H1 (cell line): ENCODE measurements at regions not wholly inside any gene's neighbourhood (a gene's known extent, or its start where the extent isn't known, plus 50 kb on each side); places are given as distances from the start of the nearest gene placed in this dataset.

Experiments
- CTCF ChIA-PET: fragments of 300-600 bp; sonication (Branson Sonifier 250); formaldehyde crosslinking; loops from one replicate; lab custom pipeline; 2021; ENCODE audit not compliant: partially characterized antibody; lab: Charles Lee
- POLR2A ChIA-PET: fragments of 300-600 bp; sonication (Branson Sonifier 250); formaldehyde crosslinking; loops from one replicate; lab custom pipeline; 2021; ENCODE audit warnings: inconsistent platforms; ENCODE audit not compliant: partially characterized antibody; lab: Charles Lee
- DNase-seq, 2 experiments: peaks; one replicate each; pipeline versions ENCODE4 v3.0.0 to v3.0.0-alpha.2; 2010 to 2022; ENCODE audit warnings: low spot score in 2 of 2, low read depth in 1 of 2, mixed read lengths in 1 of 2
- FAIRE-seq: peaks from 2 replicates; lab custom pipeline; 2011; peaks lifted over from hg19 to GRCh38; lab: Jason Lieb, UNC
- H2AFZ ChIP-seq: 2 replicates; pipeline ENCODE4 v1.8.1; 2012; ENCODE audit warnings: low read length, inconsistent platforms
- H2AK5ac ChIP-seq: 2 replicates; pipeline ENCODE4 v1.6.1; 2013; ENCODE audit warnings: low read depth, low read length
- H2BK120ac ChIP-seq: replicated peaks from 2 replicates; pipeline ENCODE3; 2013; ENCODE audit warnings: low read depth, low read length, inconsistent platforms
- H2BK12ac ChIP-seq: 2 replicates; pipeline ENCODE4 v1.6.1; 2013; ENCODE audit warnings: low read depth, low read length
- H2BK15ac ChIP-seq: 2 replicates; pipeline ENCODE4 v1.6.1; 2013; ENCODE audit warnings: low read length
- H2BK20ac ChIP-seq: 2 replicates; pipeline ENCODE4 v1.6.1; 2013; ENCODE audit warnings: low read length
- H2BK5ac ChIP-seq: 2 replicates; pipeline ENCODE4 v1.6.1; 2013; ENCODE audit warnings: low read depth, low read length
- H3K14ac ChIP-seq: 2 replicates; pipeline ENCODE4 v1.6.1; 2013; ENCODE audit warnings: inconsistent platforms; ENCODE audit not compliant: insufficient read length
- H3K18ac ChIP-seq: 2 replicates; pipeline ENCODE4 v1.6.1; 2013; ENCODE audit warnings: low read length; ENCODE audit errors: extremely low read depth
- H3K23ac ChIP-seq: 2 replicates; pipeline ENCODE4 v1.6.1; 2013; ENCODE audit warnings: inconsistent platforms; ENCODE audit not compliant: insufficient read length
- H3K23me2 ChIP-seq: 2 replicates; pipeline ENCODE4 v1.6.1; 2013; ENCODE audit warnings: low read depth, low read length
- H3K27ac ChIP-seq: 2 replicates; pipeline ENCODE4 v1.6.1; 2011; ENCODE audit warnings: low read depth, low read length, inconsistent platforms
- H3K27me3 ChIP-seq, 4 experiments: replicated peaks in 1 of 4; 1 replicate in 1 of 4; 2 replicates in 3 of 4; pipeline versions ENCODE4 v1.6.1 to v1.8.1; 2011 to 2013; ENCODE audit warnings: low read length in 3 of 4, mild to moderate bottlenecking in 3 of 4, inconsistent platforms in 2 of 4, mixed read lengths in 2 of 4, moderate library complexity in 1 of 4; ENCODE audit not compliant: control insufficient read depth in 3 of 4, insufficient read depth in 3 of 4; ENCODE audit errors: extremely low read depth in 1 of 4
- H3K36me3 ChIP-seq, 4 experiments: 2 replicates each; pipeline versions ENCODE4 v1.6.1 to v1.8.1; 2011 to 2013; ENCODE audit warnings: mild to moderate bottlenecking in 4 of 4, low read length in 3 of 4, moderate library complexity in 2 of 4, control low read depth in 1 of 4, inconsistent platforms in 1 of 4; ENCODE audit not compliant: insufficient read depth in 4 of 4, control insufficient read depth in 2 of 4
- H3K4ac ChIP-seq: replicated peaks from 2 replicates; pipeline ENCODE3; 2013; ENCODE audit warnings: low read length, low read depth, mixed read lengths, inconsistent platforms; ENCODE audit not compliant: insufficient read length
- H3K4me1 ChIP-seq, 4 experiments: replicated peaks in 1 of 4; 1 replicate in 1 of 4; 2 replicates in 3 of 4; pipeline versions ENCODE4 v1.6.1 to v1.8.1; 2011 to 2013; ENCODE audit warnings: low read length in 3 of 4, inconsistent platforms in 2 of 4, mixed read lengths in 1 of 4; ENCODE audit not compliant: insufficient read depth in 4 of 4, control insufficient read depth in 3 of 4
- H3K4me2 ChIP-seq, 2 experiments: 2 replicates each; pipeline versions ENCODE4 v1.6.1 to v1.8.1; 2011 to 2013; ENCODE audit warnings: low read depth in 2 of 2, low read length in 2 of 2, control low read depth in 1 of 2, inconsistent platforms in 1 of 2, mild to moderate bottlenecking in 1 of 2; ENCODE audit not compliant: insufficient read depth in 1 of 2
- H3K4me3 ChIP-seq, 4 experiments: fragments of 200-600, 300-600 bp in 1 of 4; sonication (generic), shearing (Covaris generic), sonication (Bioruptor Twin) in 1 of 4; 2 replicates each; pipeline versions ENCODE4 v1.5.1 to v1.8.1; 2011 to 2016; ENCODE audit warnings: low read length in 4 of 4, low read depth in 3 of 4, control low read depth in 2 of 4, inconsistent platforms in 2 of 4, mild to moderate bottlenecking in 2 of 4, mixed read lengths in 1 of 4, moderate library complexity in 1 of 4; ENCODE audit not compliant: insufficient read depth in 2 of 4; ENCODE audit errors: extremely low read depth in 1 of 4
- H3K56ac ChIP-seq: replicated peaks from 2 replicates; pipeline ENCODE3; 2013; ENCODE audit warnings: low read depth, mild to moderate bottlenecking, mixed read lengths, low read length, inconsistent platforms; ENCODE audit not compliant: insufficient read length
- H3K79me1 ChIP-seq: 2 replicates; pipeline ENCODE4 v1.6.1; 2013; ENCODE audit warnings: low read depth, low read length, control low read depth
- H3K79me2 ChIP-seq, 2 experiments: 2 replicates each; pipeline versions ENCODE4 v1.6.1 to v1.8.1; 2012 to 2013; ENCODE audit warnings: low read length in 2 of 2, mild to moderate bottlenecking in 2 of 2, inconsistent platforms in 1 of 2; ENCODE audit not compliant: insufficient read depth in 2 of 2, control insufficient read depth in 1 of 2
- H3K9ac ChIP-seq, 4 experiments: replicated peaks in 1 of 4; 1 replicate in 1 of 4; 2 replicates in 3 of 4; pipeline versions ENCODE4 v1.6.1 to v1.8.1; 2011 to 2013; ENCODE audit warnings: low read depth in 3 of 4, low read length in 3 of 4, control low read depth in 2 of 4, mild to moderate bottlenecking in 2 of 4, moderate library complexity in 2 of 4, inconsistent platforms in 1 of 4; ENCODE audit errors: extremely low read depth in 1 of 4
- H3K9me3 ChIP-seq, 2 experiments: 2 replicates each; pipeline versions ENCODE4 v1.6.1 to v1.8.1; 2012 to 2013; ENCODE audit warnings: mild to moderate bottlenecking in 2 of 2, moderate library complexity in 2 of 2, control low read depth in 1 of 2, inconsistent platforms in 1 of 2, low read depth in 1 of 2, low read length in 1 of 2, mixed read lengths in 1 of 2; ENCODE audit not compliant: insufficient read depth in 2 of 2
- H4K20me1 ChIP-seq, 2 experiments: replicated peaks in 1 of 2; 2 replicates each; pipeline versions ENCODE3 to v1.8.1; 2011 to 2013; ENCODE audit warnings: inconsistent platforms in 2 of 2, low read length in 2 of 2, mild to moderate bottlenecking in 1 of 2; ENCODE audit not compliant: insufficient read depth in 2 of 2, control insufficient read depth in 1 of 2
- H4K5ac ChIP-seq: 2 replicates; pipeline ENCODE4 v1.6.1; 2013; ENCODE audit warnings: low read length, low read depth, mixed read lengths, inconsistent platforms; ENCODE audit not compliant: insufficient read length
- H4K8ac ChIP-seq: 2 replicates; pipeline ENCODE4 v1.8.0; 2013; ENCODE audit warnings: mild to moderate bottlenecking, moderate library complexity, low read length, inconsistent platforms; ENCODE audit not compliant: insufficient read depth; ENCODE audit errors: extremely low read depth
- H4K91ac ChIP-seq: replicated peaks from 2 replicates; pipeline ENCODE3; 2013; ENCODE audit warnings: low read length, mixed read lengths, inconsistent platforms; ENCODE audit not compliant: insufficient read length
- RNF2 ChIP-seq: fragments of 200-900, 300-1000 bp; sonication (generic); IDR thresholded peaks from 2 replicates; pipeline ENCODE4 v1.7.1; 2016; ENCODE audit warnings: borderline replicate concordance, low read depth, mild to moderate bottlenecking, antibody characterized with exemption, low read length; ENCODE audit not compliant: poor library complexity, severe bottlenecking; ENCODE audit errors: missing control alignments
- SIRT6 ChIP-seq: IDR thresholded peaks from one replicate; pipeline ENCODE4 v1.7.1; 2012; ENCODE audit warnings: low read length, inconsistent platforms
- WGBS, 2 experiments: shearing (Covaris generic) in 1 of 2; methylation state at CpG; one replicate each; pipeline versions ENCODE4 v1.1.6 to v1.1.7; 2013 to 2015; ENCODE audit warnings: low lambda C conversion rate in 2 of 2, mixed read lengths in 2 of 2, inconsistent platforms in 1 of 2, low coverage in 1 of 2, missing lambda C conversion rate in 1 of 2; ENCODE audit not compliant: insufficient replicate concordance in 2 of 2, insufficient coverage in 1 of 2, insufficient read length in 1 of 2; ENCODE audit errors: extremely low coverage in 1 of 2, missing lambda C conversion rate in 1 of 2; 5-methylcytosine and 5-hydroxymethylcytosine counted together

GRCh38 chr10:89916468-89917215, 215.3 kb downstream of the KIF20B start:
- H2BK5ac ChIP-seq: no peak overlapping the region
- no peak overlapping the region for H3K14ac ChIP-seq
- no peaks in the 10 kb centered on the region for H3K79me2 ChIP-seq
- no peaks in the 10 kb centered on the region for H3K4me1 ChIP-seq
- TF ChIP-seq RNF2 (no peak), SIRT6 (no peak)
- ChIA-PET POLR2A (no interaction called here), CTCF (interaction anchor here (0.6 kb wide), 1 partner anchor 52 kb away, joined by 3 read pairs; no protein-coding TSS in a partner anchor)
- H3K4me3 ChIP-seq: no peak overlapping the region
- no peak overlapping the region for H3K18ac ChIP-seq
- no peak overlapping the region for H2BK12ac ChIP-seq
- no peaks in the 10 kb centered on the region for H3K79me1 ChIP-seq
- no peaks in the 10 kb centered on the region for H4K20me1 ChIP-seq
- no peak overlapping the region for H4K8ac ChIP-seq
- H3K9ac ChIP-seq: no peak overlapping the region
- DNase-seq: no peak
- H3K9me3 ChIP-seq: no peaks in the 10 kb centered on the region
- H2AFZ ChIP-seq: no peak overlapping the region
- H3K4me2 ChIP-seq: no peak overlapping the region
- H2BK15ac ChIP-seq: no peak overlapping the region
- no peak overlapping the region for H3K56ac ChIP-seq
- no peak overlapping the region for H3K27ac ChIP-seq
- H3K4ac ChIP-seq: no peak overlapping the region
- no peak for FAIRE-seq
- no peaks in the 10 kb centered on the region; the same call in 1 of the 2 replicates for H3K23me2 ChIP-seq
- H2BK20ac ChIP-seq: no peak overlapping the region
- H3K23ac ChIP-seq: no peak overlapping the region
- no peak overlapping the region for H4K91ac ChIP-seq
- H4K5ac ChIP-seq: no peak overlapping the region
- H3K27me3 ChIP-seq: no peaks in the 10 kb centered on the region; a peak in 1 of 7 replicates
- 91% methylated on average over 1 of the region's 1 CpG; no CpG with 5 or more reads in 1 of the 2 experiments for WGBS, 2 experiments
- no peak overlapping the region for H2AK5ac ChIP-seq
- no peaks in the 10 kb centered on the region for H3K36me3 ChIP-seq
- H2BK120ac ChIP-seq: no peak overlapping the region
